Forelimb muscle (tissue), 1 donor: ENCODE measurements at regions not wholly inside any gene's neighbourhood (a gene's known extent, or its start where the extent isn't known, plus 50 kb on each side); places are given as distances from the start of the nearest gene placed in this dataset.

Experiments
- DNase-seq: peaks from one replicate; pipeline ENCODE4 v3.0.0-alpha.2; 2013; ENCODE audit warnings: low read depth

DNA sequence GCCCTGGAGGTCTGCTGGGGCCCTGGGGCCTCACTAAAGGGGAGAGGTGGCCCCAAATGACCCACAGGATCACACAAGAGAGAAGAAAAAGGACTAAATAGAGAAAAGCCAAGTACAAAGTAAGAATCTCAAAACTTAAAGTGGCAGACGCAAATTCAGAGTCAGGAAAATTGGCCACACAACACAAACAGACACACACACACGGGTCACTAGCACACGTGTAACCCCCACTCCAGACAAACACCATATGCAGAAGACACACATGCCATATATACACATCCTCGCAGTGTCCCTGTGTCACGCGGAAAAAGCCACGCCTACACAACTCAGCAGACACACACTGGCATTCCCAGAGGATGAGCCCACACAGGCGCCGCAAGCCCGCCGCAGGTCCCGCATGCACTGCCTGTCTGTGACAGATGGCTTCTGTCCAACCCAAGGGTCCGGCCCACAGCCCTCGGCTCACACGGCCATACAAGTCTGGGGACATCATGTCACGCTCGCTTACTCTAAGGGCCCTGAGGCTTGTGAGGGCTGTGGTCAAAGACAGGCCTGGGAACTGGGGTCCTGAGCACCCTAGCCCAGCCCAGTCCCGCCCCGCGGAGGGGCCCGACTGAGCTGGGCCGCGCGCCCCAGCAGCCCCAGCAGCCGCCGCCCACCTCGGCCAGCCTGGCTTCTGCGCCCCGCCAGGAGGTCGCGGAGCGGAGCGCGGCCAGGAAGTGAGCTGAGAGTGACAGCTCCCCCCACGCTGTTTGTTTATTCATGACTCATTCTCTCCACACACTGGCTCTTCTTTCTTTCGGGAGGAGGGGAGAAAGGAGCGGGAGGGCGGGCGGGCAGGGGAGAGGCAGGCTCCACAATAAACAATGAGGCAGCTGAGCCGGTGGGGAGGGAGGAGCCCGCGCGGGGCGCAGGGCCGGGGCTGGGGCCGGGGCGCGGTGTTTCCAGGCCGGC is 95.5 kb upstream of the ZMIZ1 start:
- peak; percentile 81 for DNase-seq

DNA sequence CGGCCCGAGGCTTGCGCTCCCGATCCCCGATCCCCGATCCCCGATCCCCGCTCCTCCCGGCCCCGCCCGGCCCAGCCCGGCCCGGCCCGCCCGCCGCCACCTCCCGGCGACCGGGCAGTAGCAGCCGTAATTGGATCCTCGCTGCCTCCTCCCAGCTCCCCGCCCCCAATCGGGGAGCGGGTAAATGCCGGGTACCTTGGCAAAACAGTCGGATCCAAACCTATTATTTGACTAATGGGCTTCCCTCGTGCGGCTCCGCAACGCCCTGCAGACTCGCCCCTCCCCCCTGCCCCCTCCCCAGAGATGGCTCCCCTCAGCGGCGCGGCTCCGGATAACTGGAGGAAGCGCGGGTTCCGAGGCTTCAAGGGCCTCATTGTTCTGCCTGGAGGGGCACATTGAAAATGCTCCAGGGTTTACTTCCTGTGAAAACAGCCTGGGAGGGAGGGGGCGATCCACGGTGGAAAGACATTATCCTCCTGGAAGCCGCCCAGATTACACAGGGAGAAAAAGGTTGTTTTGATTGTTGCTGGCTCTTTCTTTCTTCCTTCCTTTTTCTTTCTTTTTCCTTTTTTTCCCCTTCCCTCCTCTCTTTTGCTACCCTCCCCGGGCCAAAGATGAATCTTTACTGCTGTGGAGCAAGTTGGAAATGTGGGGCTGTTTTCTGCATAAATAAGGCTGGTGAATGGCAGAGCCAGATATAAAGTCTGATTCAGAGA is 94.7 kb upstream of the ZMIZ1 start:
- no peak for DNase-seq

DNA sequence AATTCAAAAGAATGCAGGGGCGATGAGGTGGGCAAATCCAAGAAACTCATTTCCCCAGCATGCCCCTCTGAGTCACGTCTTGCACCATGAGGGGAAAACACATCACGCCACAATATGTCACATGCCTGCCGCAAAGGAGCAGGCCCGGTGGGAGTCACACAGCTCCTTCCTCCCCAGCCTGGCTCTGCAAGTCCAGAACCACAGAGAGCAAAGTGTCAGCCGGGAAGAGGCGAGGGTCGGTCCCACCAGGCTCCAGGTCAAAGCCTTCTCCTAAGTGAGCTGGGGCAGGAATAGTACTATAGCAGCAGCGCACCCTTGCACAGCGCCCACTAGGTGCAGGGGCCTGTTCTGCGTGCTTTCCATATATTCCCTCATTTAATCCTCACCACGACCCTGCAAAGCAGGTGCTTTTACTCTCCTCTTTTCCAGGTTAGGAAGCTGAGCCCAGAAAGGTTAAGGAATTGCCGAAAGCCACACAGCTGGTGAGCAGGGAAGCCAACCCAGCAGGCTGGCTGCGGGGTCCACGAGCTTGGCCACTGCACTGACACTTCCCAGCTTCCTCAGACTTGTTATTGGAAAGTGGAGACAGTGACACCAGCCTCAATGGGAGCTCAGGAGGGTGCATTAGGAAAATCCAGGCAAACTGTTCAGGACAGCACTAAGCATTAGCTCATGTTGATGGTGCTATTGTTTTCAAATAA is 94.0 kb upstream of the ZMIZ1 start:
- no peak for DNase-seq

DNA sequence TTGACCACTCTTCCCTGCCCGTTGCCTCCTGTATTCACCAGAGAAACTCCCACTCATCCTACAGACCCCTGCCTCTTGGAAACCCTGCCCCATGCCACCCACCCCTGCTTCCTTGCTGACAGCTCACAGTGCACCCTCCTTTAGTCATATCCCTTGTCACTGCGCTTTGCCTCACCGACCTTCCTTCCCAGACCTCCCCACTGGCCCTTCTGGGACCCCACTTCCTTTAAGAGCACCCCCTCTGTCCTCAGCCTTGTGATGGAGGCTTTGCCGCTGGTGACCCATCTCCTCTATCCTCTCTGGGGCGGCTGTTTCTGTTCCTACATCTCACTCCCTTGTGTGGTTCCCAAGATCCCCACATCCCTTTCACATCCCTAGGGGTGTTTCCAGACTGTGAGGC is 92.8 kb upstream of the ZMIZ1 start:
- DNase-seq, result no peak

DNA sequence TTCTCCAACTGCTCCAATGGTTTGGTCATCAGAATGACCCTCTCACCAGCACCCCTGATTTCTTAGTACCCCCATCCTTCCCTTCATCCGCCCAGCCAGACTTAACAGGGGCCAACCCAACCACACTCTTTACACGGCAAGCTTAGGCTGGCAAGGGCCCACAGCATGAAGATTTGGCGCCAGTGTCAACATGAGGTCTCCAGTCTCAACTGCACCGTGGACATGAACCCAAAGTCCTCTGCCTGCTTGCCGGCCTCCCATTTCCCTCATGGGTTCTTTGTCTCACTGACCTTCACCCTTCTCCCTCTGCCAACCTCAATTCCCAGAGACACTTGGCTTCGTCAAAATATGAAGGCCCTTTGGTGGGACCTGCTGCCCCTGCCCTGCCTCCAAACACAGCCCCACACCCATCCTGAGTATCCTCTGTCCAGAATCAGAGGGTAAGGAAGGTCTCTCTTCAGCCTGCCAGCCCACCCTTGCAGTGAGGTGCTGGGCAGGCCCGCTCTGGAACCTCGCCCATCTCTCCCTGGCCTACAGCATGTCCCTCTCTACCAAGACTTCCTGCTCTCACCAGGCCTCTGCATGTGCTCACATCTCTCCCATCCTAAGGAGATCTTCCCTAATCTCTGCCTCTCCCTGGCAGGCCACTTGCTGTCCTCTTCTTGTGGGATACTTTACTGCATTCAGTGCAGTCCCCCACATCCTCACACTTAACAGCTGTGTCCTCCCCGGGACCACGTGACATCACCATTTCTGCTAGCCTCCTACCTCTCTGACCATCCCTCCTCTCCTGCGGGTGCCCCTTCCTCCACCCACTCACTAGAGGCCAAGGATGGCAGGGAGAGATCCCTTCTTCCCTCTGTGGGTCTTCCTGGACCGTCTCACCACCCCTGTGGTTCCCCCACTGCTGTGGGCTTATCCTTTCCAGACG is 91.7 kb upstream of the ZMIZ1 start:
- DNase-seq, result no peak

DNA sequence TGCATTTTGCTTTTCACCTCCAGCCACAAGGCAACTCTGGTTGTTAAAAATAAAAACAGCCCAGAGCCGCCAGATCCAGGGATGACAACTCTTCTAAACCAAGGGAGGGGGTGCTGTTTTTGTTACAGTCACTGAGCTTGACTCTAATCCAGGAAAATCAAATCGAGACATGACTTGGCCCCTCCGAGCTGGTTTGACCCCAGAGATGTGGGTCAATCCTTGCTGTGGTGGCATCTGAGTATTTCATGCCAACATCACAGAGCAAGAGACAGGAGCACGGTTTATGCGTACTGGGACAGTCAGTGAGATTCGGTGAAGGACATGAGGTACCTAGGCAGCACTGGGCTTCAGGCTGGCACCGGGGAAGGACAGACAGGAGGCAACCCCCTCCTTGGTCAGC is 88.8 kb upstream of the ZMIZ1 start:
- DNase-seq, result no peak

DNA sequence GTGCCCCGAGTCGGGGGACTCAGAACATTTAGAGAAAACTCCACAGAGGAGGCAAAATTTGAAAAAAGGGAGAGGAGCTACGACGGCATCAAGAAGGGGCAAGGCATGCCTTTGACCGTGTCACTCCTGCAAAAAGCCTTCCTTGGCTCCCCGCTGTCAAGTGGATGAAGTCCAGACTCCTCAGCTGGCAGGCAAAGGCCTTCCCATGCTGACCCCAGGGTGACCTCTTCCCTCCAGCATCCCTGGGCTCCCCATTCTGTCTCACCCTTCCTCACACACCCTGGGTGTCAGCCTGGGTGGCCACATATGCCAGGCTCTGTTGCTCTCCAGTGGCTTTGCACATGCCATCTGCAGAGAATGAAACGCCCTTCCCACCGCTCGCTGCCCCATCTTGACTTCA is 88.4 kb upstream of the ZMIZ1 start:
- no peak for DNase-seq

DNA sequence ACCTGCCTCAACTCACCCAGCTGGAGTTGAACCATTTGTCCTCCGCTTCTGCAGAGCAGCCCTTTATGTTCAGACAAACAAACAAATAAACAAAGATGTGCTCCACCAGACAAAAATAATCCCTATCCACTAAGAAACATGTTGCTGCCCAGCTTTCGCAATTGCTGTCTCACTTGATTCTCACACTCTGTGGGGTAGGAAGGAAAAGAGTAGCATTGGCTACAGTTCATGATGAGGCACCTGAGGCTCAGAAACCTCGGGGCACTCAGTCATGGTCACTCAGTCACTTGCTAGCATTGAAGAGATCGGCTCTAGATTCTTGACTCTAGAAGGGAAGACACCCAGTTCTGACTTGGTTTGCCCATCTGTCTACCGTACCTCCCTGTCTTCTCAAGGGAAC is 88.0 kb upstream of the ZMIZ1 start:
- no peak for DNase-seq

DNA sequence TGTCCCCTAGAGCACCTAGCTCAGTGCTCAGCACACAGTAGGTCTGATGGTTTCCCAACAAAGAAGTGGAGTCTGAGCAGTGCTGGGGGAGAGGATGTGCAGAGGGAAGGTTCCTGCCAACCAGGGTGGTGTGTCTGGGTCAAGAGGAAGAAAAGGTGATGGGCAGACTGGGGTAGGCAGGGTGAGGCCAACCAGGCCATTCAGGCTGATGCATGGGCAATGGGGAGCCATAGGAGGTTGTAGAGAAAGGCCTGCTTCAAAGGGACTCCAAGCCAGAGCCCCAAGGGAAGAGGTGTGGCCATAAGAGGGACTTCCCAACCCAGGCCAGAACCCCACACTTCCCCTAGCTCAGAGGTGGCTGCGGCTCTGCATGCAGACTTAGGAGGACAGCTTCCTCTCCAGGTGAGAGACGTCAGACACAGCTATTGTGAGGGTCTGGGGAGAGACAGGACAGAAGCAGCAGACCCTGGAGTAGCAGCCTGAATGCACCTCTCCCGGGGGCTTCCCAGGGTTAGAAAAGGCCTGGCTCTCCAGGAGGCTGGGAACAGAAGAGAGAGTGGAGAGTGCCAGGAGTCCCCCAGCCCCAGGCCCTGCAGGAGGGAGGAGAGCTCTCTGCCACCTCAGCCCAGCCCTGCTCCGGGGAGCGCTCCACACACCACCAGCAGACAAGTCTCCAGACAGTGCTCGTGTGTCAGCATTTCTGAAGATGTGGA is 87.4 kb upstream of the ZMIZ1 start:
- no peak for DNase-seq

DNA sequence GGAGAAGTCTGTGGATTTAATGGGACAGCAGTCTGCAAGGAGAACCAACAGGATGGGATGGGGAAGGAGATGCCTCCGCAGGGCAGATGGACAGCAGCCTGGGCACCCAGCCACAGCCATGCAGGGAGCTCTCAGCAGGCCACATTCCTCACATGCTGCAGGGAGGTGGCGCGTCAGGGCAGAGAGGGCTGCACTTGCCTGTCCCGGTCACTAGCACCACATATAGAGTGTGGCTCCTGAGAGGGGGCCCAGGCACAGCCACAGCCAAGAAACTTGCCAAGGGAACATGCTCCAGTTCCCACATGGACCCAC is 86.8 kb upstream of the ZMIZ1 start:
- no peak for DNase-seq

DNA sequence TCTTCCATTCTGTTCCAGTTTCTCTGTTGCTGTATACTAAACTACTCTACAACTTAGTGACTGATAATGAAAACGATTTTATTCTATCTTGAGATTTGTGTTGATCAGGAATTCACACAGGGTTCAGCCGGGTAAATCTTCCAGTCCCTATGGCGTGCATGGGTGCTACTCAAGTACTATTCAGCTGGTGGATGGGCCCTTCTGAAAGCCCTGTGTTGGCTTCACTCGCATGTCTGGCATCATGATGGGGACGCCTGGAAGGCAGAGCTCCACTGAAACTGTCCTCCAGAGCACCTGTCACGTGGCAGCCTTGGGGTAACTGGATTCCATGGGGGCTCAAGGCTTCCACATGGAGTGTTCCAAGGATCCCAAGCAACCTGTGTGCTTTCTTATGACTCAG is 86.0 kb upstream of the ZMIZ1 start:
- DNase-seq, result no peak

DNA sequence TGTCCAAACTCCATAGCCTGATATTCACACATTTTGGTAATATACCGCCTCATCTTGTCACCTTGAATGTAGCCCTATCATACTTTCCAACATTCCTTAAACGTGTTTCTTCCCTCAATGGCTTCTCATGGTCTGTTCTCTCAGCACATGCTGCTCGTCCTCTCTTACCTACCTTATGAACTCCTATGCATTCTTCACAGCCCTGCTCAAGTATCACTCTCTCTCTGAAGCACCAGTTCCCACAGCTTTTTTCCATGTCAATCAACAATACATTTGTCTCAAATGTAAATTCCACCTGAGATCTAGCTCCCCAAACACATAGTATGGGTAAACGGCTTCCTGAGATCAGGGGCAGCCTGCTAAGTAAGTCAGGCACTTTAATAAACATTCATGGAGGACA is 85.2 kb upstream of the ZMIZ1 start:
- DNase-seq, result no peak

DNA sequence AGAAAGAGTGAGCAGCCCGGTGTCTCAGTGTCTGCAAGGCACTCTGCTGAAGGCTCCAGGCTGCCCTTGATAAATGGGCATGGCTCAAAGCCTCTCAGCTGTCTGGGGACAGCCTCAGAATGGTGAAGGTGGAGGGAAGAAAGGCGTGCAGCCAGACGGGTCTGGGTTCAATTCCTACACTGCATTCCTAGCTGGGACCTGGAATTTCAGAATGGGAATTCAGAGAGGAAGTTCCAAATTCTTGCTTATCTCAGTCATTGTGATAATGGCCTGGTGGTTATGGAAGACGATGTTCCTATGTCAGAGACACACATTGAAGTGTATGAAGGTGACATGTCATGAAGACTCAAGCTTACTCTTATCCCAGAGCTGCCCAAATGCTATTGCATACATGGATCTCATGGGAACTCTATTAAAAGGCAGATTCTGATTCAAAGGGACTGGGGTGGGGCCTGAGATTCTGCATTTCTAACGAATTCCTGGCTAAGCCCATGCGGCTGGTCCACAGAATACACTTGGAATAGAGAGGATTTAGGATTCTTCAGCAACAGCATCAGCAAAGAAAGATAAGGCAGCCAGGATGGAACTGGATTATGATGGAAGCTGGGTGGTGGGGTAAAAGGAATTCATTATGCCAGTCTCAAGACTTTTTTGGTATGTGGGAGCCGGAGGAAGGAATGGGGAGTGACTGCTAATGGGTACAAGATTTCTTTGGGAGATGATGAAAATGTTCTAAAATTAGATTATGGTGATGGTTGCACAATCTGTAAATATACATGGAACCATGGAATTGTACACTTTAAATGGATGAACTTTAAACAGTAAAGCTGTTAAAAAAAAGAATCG is 82.6 kb upstream of the ZMIZ1 start:
- no peak for DNase-seq

DNA sequence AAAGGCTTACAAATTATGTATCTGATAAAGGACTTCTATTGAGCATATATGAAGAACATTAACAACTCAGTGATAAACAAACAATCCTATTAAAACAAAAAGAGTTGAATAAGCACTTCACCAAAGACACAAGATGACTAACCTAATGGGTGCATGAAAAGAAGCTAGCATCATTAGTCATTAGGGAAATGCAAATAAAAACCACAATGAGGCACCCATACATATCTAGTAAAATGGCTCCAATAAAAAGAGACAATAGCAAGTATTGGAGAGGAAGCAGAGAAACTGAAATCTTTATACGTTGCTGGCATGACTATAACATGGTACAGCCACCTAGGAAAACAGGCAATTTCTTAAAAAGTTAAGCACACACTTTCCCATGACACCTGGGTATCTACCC is 77.6 kb upstream of the ZMIZ1 start:
- no peak for DNase-seq

DNA sequence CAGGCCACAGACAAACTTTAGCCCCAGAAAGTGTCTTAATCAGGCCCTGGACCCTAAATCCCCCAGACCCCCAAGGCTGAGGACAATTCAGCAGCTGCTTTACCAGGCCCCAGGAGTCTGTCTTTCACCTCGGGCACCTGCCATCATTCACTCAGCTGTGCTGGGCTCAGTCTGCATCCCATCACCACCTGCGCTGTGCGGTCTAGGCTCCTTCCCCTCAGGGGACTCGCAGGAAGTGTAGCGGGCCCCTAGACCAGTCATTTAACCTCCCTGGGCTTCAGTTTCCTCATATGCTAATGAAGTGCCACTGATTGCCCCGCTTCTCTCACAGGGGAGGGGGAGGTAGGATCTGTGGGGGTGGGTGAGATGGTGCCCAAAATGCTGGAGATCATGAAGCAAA is 76.4 kb upstream of the ZMIZ1 start:
- no peak for DNase-seq

DNA sequence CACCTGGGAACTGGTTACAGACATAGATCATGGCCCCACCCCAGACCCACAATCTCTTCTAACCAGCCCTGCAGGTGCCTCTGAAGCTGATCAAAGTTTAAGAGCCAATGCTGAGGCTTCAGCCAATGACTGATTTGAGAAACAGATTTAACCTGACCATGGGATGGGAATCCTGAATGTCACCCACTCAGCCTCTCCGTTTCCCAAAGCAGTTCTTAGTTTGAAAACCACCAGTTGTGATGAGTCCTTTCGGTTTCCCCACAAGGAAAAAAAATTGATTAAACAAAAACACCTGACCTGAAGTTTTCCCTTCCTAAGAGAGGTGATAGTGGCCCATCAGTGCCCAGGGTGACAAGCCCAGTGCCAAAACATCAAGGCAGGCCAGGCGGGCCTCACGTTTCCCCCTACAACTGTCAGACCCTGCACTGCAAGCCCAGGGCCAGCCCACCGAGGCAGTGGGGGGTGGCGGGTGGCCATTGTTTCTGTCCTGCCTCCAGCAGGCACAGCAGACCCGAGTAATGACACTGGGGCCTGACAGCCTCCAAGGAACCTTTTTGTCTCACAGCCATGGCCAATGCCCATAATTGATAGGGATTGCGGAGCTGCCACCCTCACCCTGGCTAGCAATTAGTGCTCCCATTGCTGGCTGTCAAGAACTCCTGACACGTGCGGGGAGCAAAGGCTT is 75.4 kb upstream of the ZMIZ1 start:
- no peak for DNase-seq

DNA sequence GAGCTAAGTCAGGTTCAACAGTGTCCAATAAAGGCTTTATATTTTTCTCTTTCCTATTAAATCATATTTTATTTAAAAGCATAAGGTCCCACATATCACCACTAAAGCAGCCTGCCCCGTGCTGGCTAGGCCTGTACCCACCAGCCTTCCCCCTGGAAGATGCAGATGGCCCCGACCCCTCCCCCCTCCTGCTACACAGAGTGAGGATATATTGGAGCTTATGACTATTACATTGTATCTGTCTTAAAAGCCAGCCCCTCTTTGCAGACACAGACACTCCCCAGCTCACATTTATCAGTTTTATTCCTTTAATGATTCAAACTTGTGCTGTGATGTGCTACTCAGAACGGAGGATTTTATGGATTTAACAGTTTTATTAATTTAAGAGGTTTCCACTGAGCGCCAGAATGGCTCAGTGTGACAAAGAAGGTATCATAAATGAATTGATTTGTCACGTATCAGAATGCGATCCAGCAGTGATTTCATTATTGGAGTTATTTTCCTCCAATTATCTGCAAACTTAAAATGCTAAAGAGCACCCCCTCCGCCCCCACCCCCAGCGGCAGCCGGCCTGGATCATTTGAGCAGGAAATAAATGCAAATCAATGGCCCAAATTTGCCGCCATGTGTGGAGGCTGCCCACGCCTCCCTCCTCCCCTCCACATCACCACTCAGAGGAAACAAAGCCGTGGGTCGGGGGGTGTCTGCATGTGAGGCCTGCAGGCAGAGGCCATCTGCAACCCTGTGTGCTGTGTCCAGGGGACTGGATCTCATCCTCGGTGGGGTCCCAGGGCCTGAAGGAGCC is 72.6 kb upstream of the ZMIZ1 start:
- no peak for DNase-seq

DNA sequence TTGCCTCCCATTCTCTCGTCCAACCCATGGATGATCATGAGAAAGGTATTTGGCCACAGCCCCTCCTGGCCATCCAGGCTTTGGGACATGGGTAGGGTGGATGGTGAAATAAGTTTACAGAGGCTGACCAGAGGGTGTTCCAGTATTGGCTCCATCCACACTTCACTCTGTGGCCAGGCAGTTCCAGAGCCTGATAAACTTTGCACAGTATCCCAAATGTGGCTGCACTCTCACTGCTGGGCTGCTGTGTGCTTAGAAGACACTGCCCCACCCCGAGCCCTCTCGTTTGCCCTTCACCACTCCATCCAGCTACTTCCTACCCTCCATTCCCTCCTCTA is 72.0 kb upstream of the ZMIZ1 start:
- no peak for DNase-seq
